ENCODE measurements at regions not wholly inside any gene's neighbourhood (a gene's known extent, or its start where the extent isn't known, plus 50 kb on each side); places are given as distances from the start of the nearest gene placed in this dataset.

- TF ChIP-seq ZNF274 (IDR thresholded peaks at IDR 0.05; ENCODE audit: insufficient read depth, insufficient read length) (no peak), ZZZ3 (IDR thresholded peaks at IDR 0.05; ENCODE audit: control insufficient read depth, insufficient read length, low read depth) (no peak), IKZF2 (IDR thresholded peaks at IDR 0.05) (no peak), CHD1 (IDR thresholded peaks at IDR 0.05; ENCODE audit: low read depth, low read length) (no peak), SP1 (IDR thresholded peaks at IDR 0.05; ENCODE audit: low read depth, low read length) (no peak), SREBF1 (IDR thresholded peaks at IDR 0.05; ENCODE audit: low read length) (no peak), E2F8 (IDR thresholded peaks at IDR 0.05; ENCODE audit: low read depth, partially characterized antibody) (no peak), ETV6 (conservative IDR thresholded peaks at IDR 0.05 in 1 of 2, IDR thresholded peaks at IDR 0.05 in 1 of 2; ENCODE audit: borderline replicate concordance in 1 of 2, low read depth in 1 of 2) (no peak), TBL1XR1 (IDR thresholded peaks at IDR 0.05; ENCODE audit: low read depth, low read length) (no peak), EP300 (IDR thresholded peaks at IDR 0.05; ENCODE audit: borderline replicate concordance in 1 of 2, control insufficient read depth in 1 of 2, low read depth in 2 of 2, low read length in 2 of 2) (no peak), ZNF384 (IDR thresholded peaks at IDR 0.05; ENCODE audit: borderline replicate concordance, low read depth, low read length) (no peak), STAT1 (conservative IDR thresholded peaks at IDR 0.05) (no peak), MXI1 (IDR thresholded peaks at IDR 0.05; ENCODE audit: low read depth, low read length) (no peak), BCL11A (IDR thresholded peaks at IDR 0.05; ENCODE audit: low read depth, low read length) (no peak), SRF (IDR thresholded peaks at IDR 0.05; ENCODE audit: low read depth in 2 of 2, low read length in 2 of 2) (no peak), WRNIP1 (IDR thresholded peaks at IDR 0.05; ENCODE audit: borderline replicate concordance, low read depth, low read length) (no peak), RB1 (IDR thresholded peaks at IDR 0.05; ENCODE audit: borderline replicate concordance) (no peak), USF1 (IDR thresholded peaks at IDR 0.05; ENCODE audit: borderline replicate concordance, extremely low read length, insufficient read depth, low read depth, low read length) (no peak), ATF3 (IDR thresholded peaks at IDR 0.05; ENCODE audit: borderline replicate concordance, extremely low read depth, low read depth, low read length) (no peak)
- TF ChIP-seq, protein P1, sequence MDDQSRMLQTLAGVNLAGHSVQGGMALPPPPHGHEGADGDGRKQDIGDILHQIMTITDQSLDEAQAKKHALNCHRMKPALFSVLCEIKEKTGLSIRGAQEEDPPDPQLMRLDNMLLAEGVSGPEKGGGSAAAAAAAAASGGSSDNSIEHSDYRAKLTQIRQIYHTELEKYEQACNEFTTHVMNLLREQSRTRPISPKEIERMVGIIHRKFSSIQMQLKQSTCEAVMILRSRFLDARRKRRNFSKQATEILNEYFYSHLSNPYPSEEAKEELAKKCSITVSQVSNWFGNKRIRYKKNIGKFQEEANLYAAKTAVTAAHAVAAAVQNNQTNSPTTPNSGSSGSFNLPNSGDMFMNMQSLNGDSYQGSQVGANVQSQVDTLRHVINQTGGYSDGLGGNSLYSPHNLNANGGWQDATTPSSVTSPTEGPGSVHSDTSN (IDR thresholded peaks at IDR 0.05; ENCODE audit: insufficient replicate concordance, low read depth, low read length): no peak
- Histone ChIP-seq H3K4me3 (no peak overlapping the region), H3K9me3 (replicated peaks; ENCODE audit: control insufficient read depth, insufficient read depth, low read length) (no peaks in the 10 kb centered on the region), H2AFZ (ENCODE audit: control insufficient read depth, low read depth, low read length) (no peak overlapping the region), H3K79me2 (ENCODE audit: control insufficient read depth, insufficient read depth, low read length) (no peaks in the 10 kb centered on the region), H4K20me1 (ENCODE audit: control insufficient read depth, insufficient read depth) (no peaks in the 10 kb centered on the region), H3K27ac (ENCODE audit: control insufficient read depth, insufficient read depth) (no peak overlapping the region), H3K4me1 (ENCODE audit: control insufficient read depth, insufficient read depth, low read length) (no peaks in the 10 kb centered on the region), H3K4me2 (ENCODE audit: control insufficient read depth, insufficient read depth) (no peak overlapping the region), H3K9ac (ENCODE audit: control insufficient read depth, insufficient read depth, low read length) (no peak overlapping the region), H3K27me3 (replicated peaks in 1 of 2; ENCODE audit: control insufficient read depth in 2 of 2, insufficient read depth in 2 of 2, low read length in 1 of 2) (no peaks in the 10 kb centered on the region), H3K36me3 (ENCODE audit: control insufficient read depth in 2 of 2, insufficient read depth in 2 of 2, low read length in 1 of 2) (no peaks in the 10 kb centered on the region)
- no peak for FAIRE-seq
- WGBS (ENCODE audit: insufficient coverage, insufficient replicate concordance, low lambda C conversion rate, missing lambda C conversion rate): 49% methylated on average over 3 of the region's 3 CpGs
- no peak for DNase-seq (ENCODE audit: low read depth, low spot score)
- in situ Hi-C loops (cut with MboI): no loop called here
- intact Hi-C loops (cut with micrococcal nuclease; ENCODE audit: unreplicated experiment): no loop called here
- ChIA-PET POLR2A (no interaction called here), SMC1A (ENCODE audit: uncharacterized antibody, unreplicated experiment) (no interaction called here), CTCF (no interaction called here), RAD21 (ENCODE audit: unreplicated experiment) (no interaction called here)
- ATAC-seq: no peak
- BruUV-seq (replicated peaks): no TSS peak
Measured at GRCh38 chr17:20735796-20736195, 156.3 kb downstream of the CDRT15L2 start.

All from GM12878 (cell line).